ENCODE measurements at regions not wholly inside any gene's neighbourhood (a gene's known extent, or its start where the extent isn't known, plus 50 kb on each side); places are given as distances from the start of the nearest gene placed in this dataset.
A peak's percentile ranks its signal among the peaks of the same experiment; 100 is the strongest.
"Not testable (repeated sequence)": the region's sequence is repeated elsewhere in the genome, so short reads cannot be mapped to it uniquely, and the experiment has no call there.

DNA sequence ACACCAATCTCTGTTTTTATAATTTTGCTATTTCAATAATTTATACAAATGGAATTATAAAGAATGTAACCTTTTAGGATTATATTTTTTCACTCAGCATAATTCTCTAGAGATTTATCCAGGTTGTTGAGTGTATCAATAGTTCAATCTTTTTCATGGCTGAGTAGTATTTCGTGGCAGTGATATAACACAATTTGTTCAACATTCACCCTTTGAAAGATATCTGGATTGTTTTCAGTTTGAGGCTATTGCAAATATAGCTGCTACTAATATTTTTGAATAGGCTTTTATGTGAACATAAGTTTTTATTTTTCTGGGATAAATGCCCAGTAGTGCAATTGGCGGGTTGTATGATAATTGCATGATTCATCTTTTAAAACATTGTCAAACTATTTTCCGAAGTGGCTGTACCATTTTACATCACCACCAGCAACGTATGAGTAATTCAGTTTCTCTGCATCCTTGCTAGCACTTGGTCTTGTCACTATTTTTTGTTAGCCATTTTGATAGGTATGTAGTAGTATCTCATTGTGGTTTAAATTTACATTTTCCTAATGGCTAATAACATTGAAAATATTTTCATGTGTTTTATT lies 55.6 kb upstream of the ABCD3 start:
- no peak for DNase-seq (ENCODE audit: low spot score)

GRCh38 chr1:94358630-94359599 lies 59.3 kb upstream of the ABCD3 start:
- no peak for DNase-seq (ENCODE audit: low spot score)

DNA sequence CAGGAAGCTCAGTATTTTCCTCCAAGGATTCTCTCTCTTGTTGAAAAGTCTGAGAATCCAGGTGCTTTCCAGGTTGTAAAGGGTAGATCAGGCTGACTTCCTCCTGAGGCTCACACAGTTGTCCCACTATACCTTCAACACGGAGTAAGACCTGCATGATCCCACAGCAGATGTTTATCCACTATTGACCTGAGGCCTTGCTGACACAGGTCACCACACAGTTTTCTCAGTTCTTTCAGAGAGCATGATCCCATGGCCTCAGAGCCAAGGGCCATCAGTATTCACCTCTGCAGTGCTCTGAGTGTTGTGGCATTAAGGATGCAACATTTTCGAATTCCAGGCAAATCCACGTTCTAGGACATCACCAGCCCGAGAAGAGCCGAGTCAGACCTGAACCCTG lies 60.5 kb upstream of the ABCD3 start:
- no peak for DNase-seq (ENCODE audit: low spot score)

GRCh38 chr1:94355485-94355980 lies 62.7 kb upstream of the ABCD3 start:
- no peak for DNase-seq (ENCODE audit: low spot score)

GRCh38 chr1:94351481-94351880 lies 66.7 kb upstream of the ABCD3 start:
- no peak for DNase-seq (ENCODE audit: low spot score)

DNA sequence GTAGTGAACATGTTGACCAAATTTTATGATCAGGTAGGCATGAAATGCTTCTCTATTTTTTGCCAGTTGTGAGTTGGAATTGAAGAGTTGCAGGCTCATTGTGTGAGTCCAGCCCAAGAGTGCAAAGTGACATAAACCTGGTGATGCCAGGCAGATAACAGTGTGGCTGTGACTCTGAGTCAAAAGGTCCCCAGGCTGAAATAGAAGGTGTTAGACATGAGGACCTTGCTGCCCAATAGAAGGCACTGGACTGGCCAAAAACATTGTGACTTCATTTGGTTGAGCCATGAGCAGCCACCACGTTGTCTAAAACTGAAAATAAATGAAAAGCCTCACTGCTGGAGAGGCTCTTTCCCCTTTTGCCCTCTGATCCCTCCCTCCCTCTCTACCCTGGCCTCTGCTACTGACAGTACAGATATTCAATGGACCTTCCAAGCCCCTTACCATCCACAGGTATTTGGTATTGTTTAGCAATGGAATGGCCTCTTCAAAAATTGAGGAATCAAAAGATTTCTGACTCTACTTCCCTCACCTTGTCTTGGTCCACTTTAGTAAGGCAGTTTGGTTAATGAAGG lies 67.8 kb upstream of the ABCD3 start:
- DNase-seq (ENCODE audit: low spot score) = no peak

- no peak for DNase-seq (ENCODE audit: low spot score)
These were observed 68.3 kb upstream of the ABCD3 start for GRCh38 chr1:94349853-94350252.

- DNase-seq (ENCODE audit: low spot score) = not testable (repeated sequence)
These were observed 69.8 kb upstream of the ABCD3 start for GRCh38 chr1:94348386-94348785.

DNA sequence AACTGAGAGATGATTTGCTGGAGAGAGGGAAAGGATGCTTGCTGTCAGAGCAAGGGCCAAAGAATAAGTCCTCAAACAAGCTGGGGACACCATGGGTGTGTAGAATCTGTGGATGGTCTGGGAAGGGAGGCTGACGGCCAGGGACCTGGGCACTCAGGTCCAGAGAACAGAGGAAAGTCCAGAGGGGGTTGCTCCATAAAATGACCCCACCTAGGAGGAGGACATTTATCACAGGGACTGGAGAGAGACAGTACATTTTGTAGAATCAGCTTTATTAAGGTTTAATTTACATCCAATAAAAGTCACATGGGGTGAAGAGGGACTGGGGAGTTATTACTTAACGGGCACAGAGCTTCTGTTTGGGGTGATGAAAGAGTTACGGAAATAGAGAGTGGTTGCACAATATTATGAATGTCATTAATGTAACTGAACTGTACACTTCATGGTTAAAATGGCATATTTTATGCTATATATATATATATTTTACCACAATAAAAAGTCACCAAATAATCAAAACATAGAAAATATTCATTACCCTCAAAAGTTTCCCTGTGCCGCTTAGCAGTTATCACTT lies 73.0 kb upstream of the ABCD3 start:
- no peak for DNase-seq (ENCODE audit: low spot score)

GRCh38 chr1:94342416-94342815 lies 75.8 kb upstream of the ABCD3 start:
- DNase-seq (ENCODE audit: low spot score) = no peak

- no peak for DNase-seq (ENCODE audit: low spot score)
These were observed 78.8 kb upstream of the ABCD3 start for GRCh38 chr1:94339206-94339927.

GRCh38 chr1:94336991-94337390 lies 81.2 kb upstream of the ABCD3 start:
- DNase-seq (ENCODE audit: low spot score) = no peak

DNA sequence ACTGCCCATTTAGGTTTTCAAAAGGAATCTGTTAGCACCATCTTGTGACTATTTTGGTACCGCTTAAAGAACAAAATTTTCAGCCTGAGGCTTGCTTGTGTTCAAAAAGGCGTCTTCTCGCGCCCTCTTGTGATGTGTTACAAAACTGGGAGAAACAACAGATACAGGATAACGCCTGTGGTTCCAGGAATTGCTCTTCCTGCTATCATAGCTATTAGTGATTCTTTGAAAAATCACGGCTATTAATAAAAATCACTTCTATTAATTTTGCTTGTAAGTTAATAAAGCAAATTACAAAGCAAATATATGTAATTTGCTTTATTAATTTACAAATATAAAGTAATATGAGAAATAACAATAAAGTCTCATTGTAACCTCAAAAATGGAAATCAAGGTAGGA lies 82.2 kb upstream of the ABCD3 start:
- DNase-seq (ENCODE audit: low spot score) = peak; percentile 40

GRCh38 chr1:94335447-94335846 lies 82.7 kb upstream of the ABCD3 start:
- DNase-seq (ENCODE audit: low spot score) = no peak

DNA sequence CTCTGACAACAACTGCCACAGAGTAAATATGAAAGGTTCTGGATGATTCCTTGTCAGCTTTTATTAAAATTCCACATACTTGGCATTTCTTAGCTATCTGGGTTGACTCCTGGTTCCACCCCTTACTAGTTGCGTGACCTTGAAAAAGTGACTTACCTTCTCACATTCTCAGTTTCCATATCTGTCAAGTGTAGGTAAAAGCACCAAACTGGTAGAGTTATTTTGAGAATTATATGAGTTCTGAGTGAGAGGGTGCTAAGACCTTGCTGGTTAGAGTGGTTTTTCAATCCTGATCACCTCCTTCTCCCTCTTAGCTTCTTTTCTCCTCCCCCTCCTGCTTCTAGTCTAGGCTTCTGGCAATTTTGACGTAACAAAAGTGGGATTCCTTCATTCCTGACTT lies 83.4 kb upstream of the ABCD3 start:
- no peak for DNase-seq (ENCODE audit: low spot score)

GRCh38 chr1:94332952-94333351 lies 85.2 kb upstream of the ABCD3 start:
- no peak for DNase-seq (ENCODE audit: low spot score)

DNA sequence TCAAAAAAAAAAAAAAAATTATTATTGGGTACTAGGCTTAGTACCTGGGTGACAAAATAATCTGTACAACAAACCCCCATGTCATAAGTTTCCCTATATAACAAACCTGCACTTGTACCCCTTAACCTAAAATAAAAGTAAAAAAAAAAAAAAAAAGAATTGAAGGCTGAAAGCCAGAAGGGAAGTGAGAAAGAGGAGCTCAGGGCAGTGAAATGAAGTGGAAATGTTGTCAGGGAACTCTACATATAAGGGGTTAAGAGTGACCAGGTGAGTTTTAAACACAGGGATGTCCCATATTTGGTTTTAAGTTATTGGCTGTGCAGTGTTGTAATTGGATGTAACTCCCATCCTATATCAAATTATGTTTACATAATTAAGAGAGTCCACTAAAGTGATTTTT lies 85.7 kb upstream of the ABCD3 start:
- DNase-seq (ENCODE audit: low spot score) = no peak

- no peak for DNase-seq (ENCODE audit: low spot score)
These were observed 88.2 kb upstream of the ABCD3 start for GRCh38 chr1:94329986-94330385.

DNA sequence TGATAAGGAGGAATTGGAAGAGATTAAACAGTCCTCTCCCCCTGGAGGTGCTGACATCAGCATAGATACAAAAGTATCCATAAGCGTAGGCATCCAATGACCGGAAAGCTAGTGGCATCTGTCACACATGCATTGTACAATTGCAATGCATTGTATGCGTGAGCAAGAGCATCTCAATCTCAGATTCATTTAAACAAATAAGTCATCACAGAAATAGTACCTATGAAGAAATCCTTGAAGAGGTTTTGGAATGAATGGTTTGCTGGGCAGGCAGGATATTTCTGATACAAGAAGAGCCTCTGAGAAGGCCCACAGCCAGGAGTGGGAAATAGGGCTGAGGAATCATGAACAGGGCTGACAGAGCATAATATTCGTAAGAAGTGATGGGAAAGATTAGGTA lies 88.9 kb upstream of the ABCD3 start:
- DNase-seq (ENCODE audit: low spot score) = no peak

DNA sequence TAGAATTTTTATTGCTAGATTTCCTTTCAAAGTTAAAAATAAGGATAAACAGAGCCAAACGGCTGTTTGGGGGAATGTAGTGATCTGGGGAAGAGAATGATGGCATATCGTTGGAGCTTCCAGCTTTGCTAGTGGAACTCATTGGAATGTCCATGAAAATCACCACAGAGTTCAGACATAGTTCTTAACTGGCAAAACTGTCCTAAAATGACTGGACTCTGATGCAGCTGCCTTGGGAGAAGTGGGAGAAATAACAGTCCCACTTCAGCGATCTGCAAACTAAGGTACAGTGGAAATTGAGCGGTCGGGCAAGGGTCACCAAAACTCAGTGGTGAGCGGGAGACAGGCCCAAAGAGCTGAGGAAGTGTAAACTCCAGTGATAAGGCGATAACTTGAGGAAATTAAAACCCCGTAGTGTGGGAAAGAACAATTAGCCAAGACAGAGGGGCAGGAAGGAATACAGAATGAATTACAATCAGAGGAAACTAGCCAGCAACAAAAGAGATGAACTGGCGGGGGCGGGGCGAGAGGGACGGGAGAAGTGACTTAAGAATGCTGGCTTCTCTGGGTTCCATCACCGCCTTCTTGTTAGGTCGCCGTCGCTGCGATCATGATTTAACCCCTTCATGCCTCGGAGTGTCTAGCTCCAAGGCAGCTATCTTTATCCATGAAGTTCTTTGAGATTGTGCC lies 89.8 kb upstream of the ARHGAP29 start:
- DNase-seq (ENCODE audit: low spot score) = no peak

GRCh38 chr1:94326329-94326728 lies 88.9 kb upstream of the ARHGAP29 start:
- DNase-seq (ENCODE audit: low spot score) = no peak
